H9 (cell line): ENCODE measurements at regions not wholly inside any gene's neighbourhood (a gene's known extent, or its start where the extent isn't known, plus 50 kb on each side); places are given as distances from the start of the nearest gene placed in this dataset.

ENCODE experiments used
- DNase-seq: peaks from one replicate; pipeline ENCODE4 v3.0.0-alpha.2; 2017
- H2AFZ ChIP-seq: one replicate; pipeline ENCODE4 v1.6.1; 2013; ENCODE audit warnings: mild to moderate bottlenecking, low read length, control low read depth, moderate library complexity
- H2AK5ac ChIP-seq: 2 replicates; pipeline ENCODE4 v1.6.1; 2013; ENCODE audit warnings: low read length, control low read depth, mixed read lengths; ENCODE audit not compliant: insufficient read length
- H2BK120ac ChIP-seq: one replicate; pipeline ENCODE4 v1.6.1; 2013; ENCODE audit warnings: low read depth, mild to moderate bottlenecking, low read length, control low read depth, inconsistent platforms; ENCODE audit not compliant: poor library complexity, severe bottlenecking
- H2BK12ac ChIP-seq: 2 replicates; pipeline ENCODE4 v1.6.1; 2013; ENCODE audit warnings: low read length, control low read depth, mixed read lengths, low read depth; ENCODE audit not compliant: insufficient read length
- H2BK15ac ChIP-seq: 2 replicates; pipeline ENCODE4 v1.6.1; 2013; ENCODE audit warnings: low read depth, low read length, control low read depth
- H2BK20ac ChIP-seq: one replicate; pipeline ENCODE4 v1.6.1; 2013; ENCODE audit warnings: low read depth, mild to moderate bottlenecking, low read length, control low read depth, inconsistent platforms; ENCODE audit not compliant: poor library complexity, severe bottlenecking
- H2BK5ac ChIP-seq: 2 replicates; pipeline ENCODE4 v1.6.1; 2013; ENCODE audit warnings: low read length, control low read depth, mixed read lengths; ENCODE audit not compliant: insufficient read length
- H3K14ac ChIP-seq: 2 replicates; pipeline ENCODE4 v1.6.1; 2013; ENCODE audit warnings: low read length, control low read depth; ENCODE audit not compliant: insufficient read depth
- H3K18ac ChIP-seq: 2 replicates; pipeline ENCODE4 v1.6.1; 2013; ENCODE audit warnings: low read depth, mild to moderate bottlenecking, mixed read lengths, low read length, control low read depth; ENCODE audit not compliant: insufficient read length
- H3K23ac ChIP-seq: 2 replicates; pipeline ENCODE4 v1.6.1; 2013; ENCODE audit warnings: low read length, control low read depth, mixed read lengths, low read depth; ENCODE audit not compliant: insufficient read length
- H3K23me2 ChIP-seq: 2 replicates; pipeline ENCODE4 v1.6.1; 2013; ENCODE audit warnings: low read depth, mild to moderate bottlenecking, mixed read lengths, low read length, control low read depth; ENCODE audit not compliant: insufficient read length, poor library complexity, severe bottlenecking
- H3K27ac ChIP-seq: 2 replicates; pipeline ENCODE4 v1.5.1; 2013; ENCODE audit warnings: low read length, control low read depth, mixed read lengths, low read depth; ENCODE audit not compliant: insufficient read length
- H3K27me3 ChIP-seq: 2 replicates; pipeline ENCODE4 v1.6.1; 2013; ENCODE audit warnings: low read length, control low read depth, inconsistent platforms; ENCODE audit not compliant: insufficient read depth
- H3K4ac ChIP-seq: 2 replicates; pipeline ENCODE4 v1.6.1; 2013; ENCODE audit warnings: low read depth, mild to moderate bottlenecking, control low read depth, inconsistent platforms, low read length, moderate library complexity
- H3K4me1 ChIP-seq: 2 replicates; pipeline ENCODE4 v1.6.1; 2013; ENCODE audit warnings: low read length, control low read depth, inconsistent platforms; ENCODE audit not compliant: insufficient read depth
- H3K4me2 ChIP-seq: 2 replicates; pipeline ENCODE4 v1.6.1; 2013; ENCODE audit warnings: low read length, control low read depth, mixed read lengths; ENCODE audit not compliant: insufficient read length, insufficient read depth
- H3K56ac ChIP-seq: 2 replicates; pipeline ENCODE4 v1.6.1; 2013; ENCODE audit warnings: low read depth, mild to moderate bottlenecking, mixed read lengths, low read length, control low read depth; ENCODE audit not compliant: insufficient read length
- H3K79me1 ChIP-seq: 2 replicates; pipeline ENCODE4 v1.6.1; 2013; ENCODE audit warnings: low read depth, mild to moderate bottlenecking, moderate library complexity, low read length, control low read depth, inconsistent platforms; ENCODE audit not compliant: insufficient read depth, poor library complexity, severe bottlenecking
- H3K79me2 ChIP-seq: 2 replicates; pipeline ENCODE4 v1.6.1; 2013; ENCODE audit warnings: low read length, control low read depth, inconsistent platforms; ENCODE audit not compliant: insufficient read depth
- H3K9ac ChIP-seq: 2 replicates; pipeline ENCODE4 v1.6.1; 2013; ENCODE audit warnings: low read length, control low read depth, mixed read lengths; ENCODE audit not compliant: insufficient read length; ENCODE audit errors: extremely low read depth
- H3K9me3 ChIP-seq: one replicate; pipeline ENCODE4 v1.6.1; 2013; ENCODE audit warnings: low read depth, low read length, inconsistent platforms; ENCODE audit not compliant: control insufficient read depth
- H3T11ph ChIP-seq: one replicate; pipeline ENCODE4 v1.6.1; 2013; ENCODE audit warnings: mild to moderate bottlenecking, low read length, control low read depth, inconsistent platforms
- H4K20me1 ChIP-seq: one replicate; pipeline ENCODE4 v1.6.1; 2013; ENCODE audit not compliant: control insufficient read depth, insufficient read length, insufficient read depth
- H4K5ac ChIP-seq: 2 replicates; pipeline ENCODE4 v1.6.1; 2013; ENCODE audit warnings: low read depth, mild to moderate bottlenecking, mixed read lengths, low read length, control low read depth; ENCODE audit not compliant: insufficient read length
- H4K8ac ChIP-seq: replicated peaks from 2 replicates; pipeline ENCODE4 v1.6.1; 2013; ENCODE audit warnings: low read length, control low read depth, mixed read lengths, low read depth; ENCODE audit not compliant: insufficient read length
- H4K91ac ChIP-seq: 2 replicates; pipeline ENCODE4 v1.6.1; 2013; ENCODE audit warnings: low read depth, mild to moderate bottlenecking, moderate library complexity, mixed read lengths, low read length, control low read depth; ENCODE audit not compliant: insufficient read length
- H3K27ac Mint-ChIP-seq, 3 experiments: 2 replicates in 2 of 3; 3 replicates in 1 of 3; pipeline ENCODE4 v1.8.0; 2020 to 2021; ENCODE audit warnings: mixed read lengths in 3 of 3, mild to moderate bottlenecking in 1 of 3, moderate library complexity in 1 of 3
- H3K27me3 Mint-ChIP-seq: 2 replicates; pipeline ENCODE4 v1.8.0; 2021; ENCODE audit warnings: low read depth, mild to moderate bottlenecking, moderate library complexity, mixed read lengths
- H3K36me3 Mint-ChIP-seq, 3 experiments: 2 replicates in 2 of 3; 3 replicates in 1 of 3; pipeline ENCODE4 v1.8.0; 2020 to 2021; ENCODE audit warnings: low read depth in 3 of 3, mixed read lengths in 3 of 3; ENCODE audit not compliant: insufficient read depth in 1 of 3
- H3K4me1 Mint-ChIP-seq, 2 experiments: 2 replicates each; pipeline ENCODE4 v1.8.0; 2020; ENCODE audit warnings: mixed read lengths in 2 of 2
- H3K4me3 Mint-ChIP-seq, 2 experiments: 2 replicates in 1 of 2; 3 replicates in 1 of 2; pipeline ENCODE4 v1.8.0; 2020 to 2021; ENCODE audit warnings: mild to moderate bottlenecking in 2 of 2, mixed read lengths in 2 of 2, moderate library complexity in 1 of 2
- H3K9me3 Mint-ChIP-seq, 2 experiments: 2 replicates in 1 of 2; 3 replicates in 1 of 2; pipeline ENCODE4 v1.8.0; 2020; ENCODE audit warnings: mild to moderate bottlenecking in 2 of 2, mixed read lengths in 2 of 2, moderate library complexity in 1 of 2
- WGBS: extraction: QIAGEN DNeasy Blood & Tissue Kit; methylation state at CpG from one replicate; pipeline ENCODE4 v1.1.7; 2013; ENCODE audit warnings: missing lambda C conversion rate, low lambda C conversion rate, mixed read lengths; ENCODE audit not compliant: insufficient read length; ENCODE audit errors: extremely low coverage; 5-methylcytosine and 5-hydroxymethylcytosine counted together
- TF ChIP-seq, protein P1 (sequence below): fragments of 200-600 bp; sonication (generic); conservative IDR thresholded peaks from 3 replicates; pipeline ENCODE4 v1.8.0; 2021; ENCODE audit warnings: antibody characterized with exemption, mild to moderate bottlenecking

DNA sequence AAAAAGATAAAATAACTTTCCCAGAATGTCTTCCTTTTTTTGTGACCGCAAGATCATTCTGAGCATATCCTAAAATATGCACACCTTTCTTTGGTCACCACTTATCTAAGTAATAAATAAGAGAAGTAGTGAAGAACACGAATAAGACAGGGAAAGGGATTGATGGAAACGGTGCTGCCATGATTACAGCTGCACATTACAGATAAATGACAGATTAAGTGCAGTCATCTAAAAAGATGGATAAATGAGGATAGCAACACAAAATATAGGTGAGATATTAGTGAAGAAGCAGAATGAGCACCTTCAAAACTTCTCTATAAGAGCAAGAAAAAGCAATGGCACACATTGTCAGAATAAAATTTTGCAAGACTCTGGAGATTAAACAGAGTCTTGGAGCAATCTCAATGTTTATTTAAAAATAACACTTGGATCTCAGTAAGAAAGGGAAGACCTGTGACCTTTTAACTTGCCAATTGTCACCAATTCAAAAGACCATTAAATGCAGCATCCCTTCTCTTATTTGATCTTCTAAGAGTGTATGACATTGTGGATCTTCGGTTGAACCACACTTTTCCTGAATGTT lies 567.1 kb downstream of the KCNJ2 start:
- H4K5ac ChIP-seq = no peak overlapping the region
- no peaks in the 10 kb centered on the region for H4K20me1 ChIP-seq
- H3K79me2 ChIP-seq = no peaks in the 10 kb centered on the region
- TF ChIP-seq, protein P1, sequence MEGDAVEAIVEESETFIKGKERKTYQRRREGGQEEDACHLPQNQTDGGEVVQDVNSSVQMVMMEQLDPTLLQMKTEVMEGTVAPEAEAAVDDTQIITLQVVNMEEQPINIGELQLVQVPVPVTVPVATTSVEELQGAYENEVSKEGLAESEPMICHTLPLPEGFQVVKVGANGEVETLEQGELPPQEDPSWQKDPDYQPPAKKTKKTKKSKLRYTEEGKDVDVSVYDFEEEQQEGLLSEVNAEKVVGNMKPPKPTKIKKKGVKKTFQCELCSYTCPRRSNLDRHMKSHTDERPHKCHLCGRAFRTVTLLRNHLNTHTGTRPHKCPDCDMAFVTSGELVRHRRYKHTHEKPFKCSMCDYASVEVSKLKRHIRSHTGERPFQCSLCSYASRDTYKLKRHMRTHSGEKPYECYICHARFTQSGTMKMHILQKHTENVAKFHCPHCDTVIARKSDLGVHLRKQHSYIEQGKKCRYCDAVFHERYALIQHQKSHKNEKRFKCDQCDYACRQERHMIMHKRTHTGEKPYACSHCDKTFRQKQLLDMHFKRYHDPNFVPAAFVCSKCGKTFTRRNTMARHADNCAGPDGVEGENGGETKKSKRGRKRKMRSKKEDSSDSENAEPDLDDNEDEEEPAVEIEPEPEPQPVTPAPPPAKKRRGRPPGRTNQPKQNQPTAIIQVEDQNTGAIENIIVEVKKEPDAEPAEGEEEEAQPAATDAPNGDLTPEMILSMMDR = no peak
- H2AFZ ChIP-seq = no peak overlapping the region
- no peak overlapping the region for H3K56ac ChIP-seq
- no peak overlapping the region for H3K14ac ChIP-seq
- no peak overlapping the region for H3K4me2 ChIP-seq
- no CpG with 5 or more reads among the region's 4 CpGs for WGBS
- no peak overlapping the region for H2BK15ac ChIP-seq
- H3K4me1 Mint-ChIP-seq = no peaks in the 10 kb centered on the region
- no peak overlapping the region for H3K27ac ChIP-seq
- no peaks in the 10 kb centered on the region for H3K27me3 ChIP-seq
- no peaks in the 10 kb centered on the region for H3K23me2 ChIP-seq
- H2BK5ac ChIP-seq = no peak overlapping the region
- no peaks in the 10 kb centered on the region for H3K4me1 ChIP-seq
- no peaks in the 10 kb centered on the region for H3K27me3 Mint-ChIP-seq
- H2BK20ac ChIP-seq = no peak overlapping the region
- no peak overlapping the region for H3T11ph ChIP-seq
- no peaks in the 10 kb centered on the region for H3K79me1 ChIP-seq
- no peak overlapping the region for H3K18ac ChIP-seq
- no peak for DNase-seq
- no peak overlapping the region for H2BK12ac ChIP-seq
- H2AK5ac ChIP-seq = no peak overlapping the region
- no peaks in the 10 kb centered on the region for H3K9me3 ChIP-seq
- no peak overlapping the region for H3K4me3 Mint-ChIP-seq
- no peaks in the 10 kb centered on the region for H3K36me3 Mint-ChIP-seq
- H3K9me3 Mint-ChIP-seq = no peaks in the 10 kb centered on the region
- no peak overlapping the region for H4K8ac ChIP-seq
- H2BK120ac ChIP-seq = no peak overlapping the region
- H3K9ac ChIP-seq = no peak overlapping the region
- no peak overlapping the region for H3K27ac Mint-ChIP-seq
- H3K4ac ChIP-seq = no peak overlapping the region
- H3K23ac ChIP-seq = no peak overlapping the region
- no peak overlapping the region for H4K91ac ChIP-seq
